Esophagus squamous epithelium (tissue), 4 donors: ENCODE measurements at regions not wholly inside any gene's neighbourhood (a gene's known extent, or its start where the extent isn't known, plus 50 kb on each side); places are given as distances from the start of the nearest gene placed in this dataset.

Experiments used
- CTCF ChIP-seq, 6 experiments: fragments of 450-650 bp in 4 of 6; fragments of 200-600 bp in 2 of 6; sonication (generic) in 2 of 6; IDR thresholded peaks; one replicate each; pipeline ENCODE4 v1.5.1; 2016 to 2019; ENCODE audit warnings: antibody characterized with exemption in 6 of 6, mild to moderate bottlenecking in 4 of 6, moderate library complexity in 4 of 6
- POLR2A ChIP-seq, 4 donors: fragments of 450-650 bp; IDR thresholded peaks; one replicate each; pipeline ENCODE4 v1.6.1; 2017; ENCODE audit warnings: antibody characterized with exemption in 4 of 4, mild to moderate bottlenecking in 4 of 4, moderate library complexity in 3 of 4

- TF ChIP-seq CTCF (IDR thresholded peaks at IDR 0.05): no peak
- TF ChIP-seq POLR2A (IDR thresholded peaks at IDR 0.05): no peak
These were observed 280.0 kb upstream of the NRG3 start for GRCh38 chr10:81594991-81595390.
